Esophagus muscularis mucosa (tissue), 3 donors: ENCODE measurements at regions not wholly inside any gene's neighbourhood (a gene's known extent, or its start where the extent isn't known, plus 50 kb on each side); places are given as distances from the start of the nearest gene placed in this dataset.

ENCODE experiments used
- POLR2A ChIP-seq: fragments of 450-650 bp; IDR thresholded peaks from one replicate; pipeline ENCODE4 v1.6.1; 2017; ENCODE audit warnings: antibody characterized with exemption, moderate library complexity, mild to moderate bottlenecking, low read depth
- TF ChIP-seq, protein P1 (sequence below), 3 experiments: fragments of 200-600 bp in 2 of 3; fragments of 450-650 bp in 1 of 3; sonication (generic) in 2 of 3; IDR thresholded peaks; one replicate each; pipeline ENCODE4 v1.5.1; 2017 to 2019; ENCODE audit warnings: antibody characterized with exemption in 3 of 3, mild to moderate bottlenecking in 2 of 3, moderate library complexity in 1 of 3

DNA sequence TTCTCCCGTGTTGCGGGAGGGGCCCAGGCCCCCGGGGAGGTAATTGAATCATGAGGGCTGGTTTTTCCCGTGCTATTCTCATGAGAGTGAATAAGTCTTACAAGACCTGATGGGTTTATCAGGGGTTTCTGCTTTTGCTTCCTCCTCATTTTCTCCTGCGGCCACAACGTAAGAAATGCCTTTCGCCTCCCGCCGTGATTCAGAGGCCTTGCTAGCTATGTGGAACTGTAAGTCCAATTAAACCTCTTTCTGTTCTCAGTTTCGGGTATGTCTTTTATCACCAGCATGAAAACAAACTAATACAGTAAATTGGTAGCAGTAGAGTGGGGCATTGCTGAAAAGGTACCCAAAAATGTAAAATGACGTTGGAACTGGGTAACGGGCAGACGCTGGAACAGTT, 1035.1 kb downstream of the DTWD2 start:
- TF ChIP-seq, protein P1, sequence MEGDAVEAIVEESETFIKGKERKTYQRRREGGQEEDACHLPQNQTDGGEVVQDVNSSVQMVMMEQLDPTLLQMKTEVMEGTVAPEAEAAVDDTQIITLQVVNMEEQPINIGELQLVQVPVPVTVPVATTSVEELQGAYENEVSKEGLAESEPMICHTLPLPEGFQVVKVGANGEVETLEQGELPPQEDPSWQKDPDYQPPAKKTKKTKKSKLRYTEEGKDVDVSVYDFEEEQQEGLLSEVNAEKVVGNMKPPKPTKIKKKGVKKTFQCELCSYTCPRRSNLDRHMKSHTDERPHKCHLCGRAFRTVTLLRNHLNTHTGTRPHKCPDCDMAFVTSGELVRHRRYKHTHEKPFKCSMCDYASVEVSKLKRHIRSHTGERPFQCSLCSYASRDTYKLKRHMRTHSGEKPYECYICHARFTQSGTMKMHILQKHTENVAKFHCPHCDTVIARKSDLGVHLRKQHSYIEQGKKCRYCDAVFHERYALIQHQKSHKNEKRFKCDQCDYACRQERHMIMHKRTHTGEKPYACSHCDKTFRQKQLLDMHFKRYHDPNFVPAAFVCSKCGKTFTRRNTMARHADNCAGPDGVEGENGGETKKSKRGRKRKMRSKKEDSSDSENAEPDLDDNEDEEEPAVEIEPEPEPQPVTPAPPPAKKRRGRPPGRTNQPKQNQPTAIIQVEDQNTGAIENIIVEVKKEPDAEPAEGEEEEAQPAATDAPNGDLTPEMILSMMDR (IDR thresholded peaks at IDR 0.05), result no peak
- TF ChIP-seq POLR2A, result no peak
